ELR (cell line): ENCODE measurements at regions not wholly inside any gene's neighbourhood (a gene's known extent, or its start where the extent isn't known, plus 50 kb on each side); places are given as distances from the start of the nearest gene placed in this dataset.
"Not testable (repeated sequence)": the region's sequence is repeated elsewhere in the genome, so short reads cannot be mapped to it uniquely, and the experiment has no call there.

Source experiments
- DNase-seq: peaks from one replicate; pipeline ENCODE4 v3.0.0-alpha.2; 2015; ENCODE audit warnings: low read depth

DNA sequence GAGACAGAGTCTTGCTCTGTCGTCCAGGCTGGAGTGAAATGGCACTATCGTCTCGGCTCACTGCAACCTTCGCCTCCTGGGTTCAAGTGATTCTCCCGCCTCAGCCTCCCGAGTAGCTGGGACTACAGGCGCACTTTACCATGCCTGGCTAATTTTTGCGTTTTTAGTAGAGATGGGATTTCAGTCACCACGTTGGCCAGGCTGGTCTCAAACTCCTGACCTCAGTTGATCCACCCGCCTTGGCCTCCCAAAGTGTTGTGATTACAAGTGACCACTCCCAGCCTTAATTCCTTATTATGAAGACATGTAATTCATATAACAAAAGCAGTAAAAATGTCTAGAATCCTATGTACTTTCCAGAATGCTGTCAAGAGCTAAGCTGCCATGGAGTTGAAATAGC lies 434.5 kb upstream of the ZNG1F start:
- DNase-seq, result not testable (repeated sequence)

- not testable (repeated sequence) for DNase-seq
These were observed 430.1 kb upstream of the ZNG1F start for GRCh38 chr9:41619254-41619653.

- DNase-seq, result not testable (repeated sequence)
These were observed 417.9 kb upstream of the ZNG1F start for GRCh38 chr9:41606961-41607547.

- not testable (repeated sequence) for DNase-seq
These were observed 376.5 kb upstream of the ZNG1F start for GRCh38 chr9:41565572-41565971.
